Fibroblast of peridontal ligament (primary cell): ENCODE measurements at regions not wholly inside any gene's neighbourhood (a gene's known extent, or its start where the extent isn't known, plus 50 kb on each side); places are given as distances from the start of the nearest gene placed in this dataset.
A peak's percentile ranks its signal among the peaks of the same experiment; 100 is the strongest.

Experiments
- DNase-seq: peaks from one replicate; pipeline ENCODE4 v3.0.0-alpha.2; 2010; ENCODE audit errors: extremely low read depth

DNA sequence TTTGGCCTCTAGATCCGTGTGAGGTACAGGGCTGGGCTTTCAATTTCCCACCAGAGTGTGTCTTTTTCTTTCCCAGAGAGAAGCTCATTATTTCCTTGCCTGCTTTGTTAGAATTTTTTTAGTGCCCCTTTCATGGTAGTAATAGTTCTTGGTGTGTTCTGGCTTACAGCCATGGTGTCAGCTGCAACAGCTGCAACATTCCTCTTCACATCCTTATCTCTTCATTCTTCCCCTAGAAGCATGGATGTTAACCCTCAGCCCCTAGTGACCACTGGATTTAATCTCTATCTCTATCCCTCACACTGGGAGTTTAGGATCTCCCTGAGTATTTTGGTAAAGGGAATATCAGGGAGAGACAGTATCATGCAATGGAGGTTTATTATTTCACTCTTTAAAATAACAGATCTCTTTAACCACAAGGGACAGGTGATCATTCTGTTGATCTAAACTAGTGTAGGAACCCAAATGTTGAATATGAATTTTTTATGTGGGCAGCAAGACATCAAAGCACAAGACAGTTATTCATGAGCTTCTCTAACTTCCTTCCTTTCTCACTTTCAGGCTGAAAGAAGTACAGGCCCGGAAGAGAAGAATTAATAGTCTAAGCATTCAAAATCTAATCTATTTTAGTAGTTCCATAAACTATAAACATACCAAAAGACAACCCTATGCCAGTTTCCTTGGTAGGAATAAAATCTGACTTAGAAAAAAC is 160.2 kb downstream of the FAM170A start:
- DNase-seq: no peak

DNA sequence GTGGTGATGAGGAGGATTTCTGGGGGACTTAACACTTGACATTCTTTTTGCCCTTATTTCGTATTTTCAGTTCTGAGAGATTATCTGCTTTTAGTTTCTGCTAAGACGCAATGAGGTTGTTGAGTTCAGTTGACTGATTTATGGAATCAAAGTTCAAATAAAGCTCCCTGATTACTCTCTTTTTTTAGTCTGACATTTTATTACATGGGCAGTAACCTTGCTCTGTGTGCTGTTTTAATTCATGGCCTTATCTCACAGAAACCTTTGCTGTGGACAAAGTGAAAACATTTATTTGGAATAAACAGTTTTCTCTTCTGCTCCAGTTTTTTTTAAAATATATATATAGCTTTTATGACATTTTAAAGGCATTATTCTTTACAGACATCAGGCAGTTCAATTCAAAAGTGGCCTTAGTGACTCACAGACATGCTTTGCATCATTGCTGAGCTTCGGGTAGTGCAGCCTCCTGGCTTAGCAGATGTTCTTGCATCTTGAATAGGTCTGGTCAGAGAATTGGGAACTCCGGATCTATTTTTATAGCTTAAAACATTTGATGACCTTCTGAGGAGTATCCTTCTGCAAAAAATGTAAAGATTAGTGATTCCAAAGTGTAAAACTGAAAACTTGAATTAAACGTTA is 162.9 kb downstream of the FAM170A start:
- DNase-seq: no peak

DNA sequence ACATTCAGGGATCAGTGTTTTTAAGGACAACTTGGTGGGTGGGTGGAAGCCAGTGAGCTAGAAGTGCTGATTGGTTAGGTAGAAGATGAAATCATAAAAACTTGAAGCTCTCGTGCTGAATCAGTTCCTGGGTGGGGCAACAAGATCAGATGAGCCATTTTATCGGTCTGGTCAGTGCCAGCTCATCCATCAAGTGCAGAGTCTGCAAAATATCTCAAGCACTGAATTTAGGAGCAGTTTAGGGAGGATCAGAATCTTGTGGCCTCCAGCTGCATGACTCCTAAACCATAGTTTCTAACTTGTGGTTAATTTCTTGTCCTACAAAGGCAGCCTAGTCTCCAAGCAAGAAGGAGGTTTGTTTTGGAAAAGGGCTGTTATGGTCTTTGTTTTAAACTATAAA is 166.4 kb downstream of the FAM170A start:
- peak; percentile 19 for DNase-seq

DNA sequence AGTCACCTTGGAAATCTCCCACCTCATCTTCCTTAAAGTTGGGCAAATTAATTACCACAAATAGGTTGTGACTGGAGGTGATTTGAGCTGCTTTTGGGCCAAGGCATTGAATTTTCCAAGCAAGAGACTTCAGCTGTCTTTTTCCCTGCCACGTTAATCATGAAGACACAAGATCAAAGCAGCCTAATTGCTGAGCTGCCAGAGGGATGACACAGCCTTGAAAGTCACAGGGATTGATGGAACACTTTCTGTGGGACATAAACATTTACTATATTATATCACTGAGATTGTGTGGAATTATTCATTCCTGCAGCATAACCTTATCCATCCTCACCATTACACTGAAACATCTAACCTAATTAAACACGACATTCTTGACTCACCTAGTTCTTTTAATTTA is 172.2 kb downstream of the FAM170A start:
- DNase-seq: no peak

DNA sequence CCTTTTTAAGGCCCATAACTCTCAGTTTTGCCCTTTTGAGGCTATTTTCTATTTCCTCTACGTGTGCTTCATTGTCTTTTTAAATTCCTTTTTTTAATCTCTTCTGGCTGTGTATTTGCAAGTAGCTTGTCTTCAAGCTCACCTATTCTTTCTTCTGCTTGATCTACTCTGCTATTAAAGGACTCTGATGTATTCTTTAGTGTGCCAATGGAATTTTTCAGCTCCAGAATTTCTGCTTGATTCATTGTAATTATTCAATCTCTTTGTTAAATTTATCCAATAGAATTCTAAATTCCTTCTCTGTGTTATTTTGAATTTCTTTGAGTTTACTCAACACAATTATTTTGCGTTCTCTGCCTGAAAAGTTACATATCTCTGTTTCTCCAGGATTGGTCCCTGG is 178.7 kb downstream of the FAM170A start:
- DNase-seq: no peak

DNA sequence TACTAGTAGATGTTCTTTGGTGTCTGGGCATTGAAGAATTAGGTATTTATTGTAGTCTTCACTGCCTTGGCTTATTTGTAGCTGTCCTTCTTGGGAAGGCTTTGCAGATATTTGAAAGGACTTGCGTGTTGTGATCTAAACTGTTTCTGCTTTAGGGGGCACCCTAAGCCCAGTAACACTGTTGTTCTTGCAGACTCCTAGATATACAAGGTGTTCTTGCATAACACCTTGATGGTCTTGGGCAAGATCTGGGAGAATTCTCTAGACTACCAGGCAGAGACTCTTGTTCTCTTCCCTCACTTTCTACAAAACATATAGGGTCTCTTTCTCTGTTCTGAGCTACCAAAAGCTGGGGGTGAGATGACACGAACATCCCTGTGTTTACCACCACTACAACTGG is 179.1 kb downstream of the FAM170A start:
- DNase-seq: no peak

DNA sequence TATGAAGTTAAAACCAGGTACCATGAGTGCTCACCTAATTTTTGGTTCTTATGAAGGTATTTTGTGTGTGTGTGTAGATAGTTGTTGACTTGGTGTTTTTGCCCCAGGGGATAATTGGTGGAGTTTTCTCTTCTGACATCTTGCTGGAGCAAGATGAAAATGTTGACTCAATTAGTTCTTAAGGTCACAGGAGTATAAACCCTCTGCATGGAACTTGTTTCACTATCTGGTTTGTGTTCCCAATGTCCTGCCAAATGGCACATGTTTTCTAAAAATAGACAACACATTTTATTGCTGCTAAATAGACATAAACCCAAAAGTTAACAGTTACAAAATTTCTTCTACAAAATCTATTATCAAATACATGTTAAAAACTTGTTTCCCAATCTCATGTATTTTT is 180.9 kb downstream of the FAM170A start:
- no peak for DNase-seq

DNA sequence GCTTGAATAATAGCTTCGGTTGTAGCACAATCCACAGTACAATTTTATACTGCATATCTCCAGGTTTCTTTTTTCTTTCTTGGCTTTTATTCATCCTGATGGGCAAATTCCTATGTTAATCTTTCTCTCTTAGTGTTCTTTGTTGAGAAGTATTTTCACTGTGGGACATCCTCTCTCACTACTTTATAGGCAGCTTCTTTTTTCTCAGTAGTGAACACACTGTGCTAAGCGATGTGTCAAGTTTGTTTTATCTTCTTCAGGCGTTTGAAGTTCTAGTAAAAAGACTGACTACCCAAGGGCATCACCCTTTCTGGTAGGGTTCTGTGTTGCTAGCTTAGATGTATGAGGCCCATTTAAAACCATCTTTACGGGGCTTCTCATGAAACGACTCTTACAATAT is 182.1 kb downstream of the FAM170A start:
- DNase-seq: no peak

DNA sequence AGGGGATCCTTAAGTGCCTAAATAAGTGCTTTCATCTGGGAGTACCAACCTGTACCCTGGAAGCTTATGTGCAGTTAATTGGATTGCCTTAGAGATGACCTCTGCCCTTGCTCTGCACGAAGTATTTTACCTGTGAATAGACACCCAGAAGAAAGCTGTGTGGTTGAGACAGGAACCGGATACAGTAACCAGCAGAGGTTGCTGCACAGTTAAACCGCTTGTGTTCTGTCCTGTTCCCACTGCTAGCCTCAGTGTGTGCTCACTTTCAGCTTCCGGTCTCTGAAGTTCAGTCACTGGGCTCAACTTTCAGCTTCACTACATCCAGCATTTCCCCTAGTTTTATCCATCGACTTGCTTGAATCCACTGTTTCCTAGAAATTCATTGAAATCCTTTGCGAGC is 185.3 kb downstream of the FAM170A start:
- no peak for DNase-seq

DNA sequence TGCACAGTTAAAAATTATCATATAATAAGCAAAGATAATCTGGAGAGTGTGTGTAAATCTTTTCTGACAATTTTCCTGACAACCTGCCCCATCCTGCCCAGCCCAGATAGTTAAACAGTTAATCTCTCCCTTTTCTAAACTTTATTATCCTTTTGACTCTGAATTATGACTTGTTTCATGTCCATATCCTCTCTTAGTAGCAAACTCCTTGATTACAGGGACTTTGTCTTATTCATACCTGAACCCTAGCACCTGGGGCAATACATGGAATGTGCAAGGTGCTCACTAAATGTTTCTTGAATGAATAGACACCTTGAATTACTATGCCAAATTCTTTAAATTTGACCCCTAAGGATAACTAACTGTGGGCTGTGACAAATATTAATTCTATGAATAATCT is 186.7 kb downstream of the FAM170A start:
- DNase-seq: no peak

DNA sequence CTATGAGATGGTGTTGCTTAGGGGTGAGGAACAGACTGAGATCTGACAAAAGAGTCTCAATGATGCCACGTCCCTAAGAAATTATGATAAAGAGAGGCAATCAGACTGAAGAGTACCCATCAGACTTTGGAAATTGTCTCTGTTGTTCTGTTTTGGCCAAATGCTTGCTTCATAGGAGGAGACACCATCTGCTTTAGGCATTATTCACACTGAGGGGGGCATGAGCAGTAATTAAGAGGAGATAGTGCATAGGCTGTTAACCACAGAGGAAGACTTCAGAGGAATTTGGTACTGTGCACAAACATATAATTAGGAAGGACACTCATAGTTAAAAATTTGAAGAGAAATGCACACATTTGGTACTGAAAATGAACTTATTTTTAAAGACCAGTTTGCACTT is 190.7 kb downstream of the FAM170A start:
- DNase-seq: no peak

DNA sequence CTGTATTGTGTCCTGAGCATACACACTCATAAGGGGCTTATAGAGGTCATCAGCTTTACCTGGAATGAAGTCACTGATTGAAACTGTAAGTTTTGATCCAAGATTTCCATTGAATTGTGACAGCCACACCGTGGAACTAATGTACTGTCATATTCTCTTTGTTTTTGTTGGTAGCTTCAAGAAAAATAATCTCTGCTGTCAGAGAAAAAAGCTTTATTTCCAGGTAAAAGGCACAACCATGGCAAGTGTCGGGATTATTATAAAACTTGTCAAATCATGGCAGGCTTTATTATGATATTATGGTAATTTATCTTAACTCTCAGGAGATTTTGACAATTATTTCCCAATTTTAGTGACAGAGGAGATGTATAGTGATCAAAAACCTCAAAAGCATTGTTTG is 191.2 kb downstream of the FAM170A start:
- DNase-seq: no peak

DNA sequence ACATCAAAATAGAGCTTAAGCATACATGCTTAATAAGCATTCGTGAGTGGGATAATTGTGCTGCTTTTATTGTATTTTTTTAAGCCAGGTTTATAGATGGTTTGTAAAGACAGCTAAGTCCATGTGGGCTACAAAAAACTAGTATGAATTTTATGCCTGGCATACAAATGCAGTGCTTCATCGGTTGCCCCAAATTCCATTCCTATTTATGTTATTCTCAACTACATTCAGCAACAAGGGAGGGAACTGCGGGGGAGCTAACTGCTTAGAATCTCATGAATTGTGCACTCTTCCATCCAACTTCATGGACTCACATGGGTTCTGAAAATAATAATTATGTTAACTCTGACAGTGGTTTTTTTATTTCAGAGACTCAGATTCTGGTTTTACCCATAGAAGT is 199.2 kb downstream of the FAM170A start:
- peak; percentile 11 for DNase-seq

DNA sequence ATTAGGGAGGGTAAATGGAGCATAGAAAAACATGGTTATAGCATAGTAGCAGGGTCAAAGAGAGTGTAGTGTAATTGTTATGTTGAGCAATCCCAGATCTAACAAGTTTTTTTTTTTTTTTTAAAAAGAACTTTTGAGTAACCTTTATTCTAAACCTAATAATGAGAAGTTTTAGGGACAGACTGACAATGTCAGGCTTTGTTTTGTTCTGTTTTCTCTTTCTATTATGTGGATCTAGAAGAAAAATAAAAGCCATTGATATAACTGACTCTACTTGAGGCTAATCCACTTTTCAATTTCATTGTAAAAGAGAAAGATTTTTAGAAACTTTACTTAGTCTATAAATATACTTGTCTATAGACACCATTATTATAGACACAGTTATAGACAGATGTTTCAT is 200.0 kb downstream of the FAM170A start:
- no peak for DNase-seq

DNA sequence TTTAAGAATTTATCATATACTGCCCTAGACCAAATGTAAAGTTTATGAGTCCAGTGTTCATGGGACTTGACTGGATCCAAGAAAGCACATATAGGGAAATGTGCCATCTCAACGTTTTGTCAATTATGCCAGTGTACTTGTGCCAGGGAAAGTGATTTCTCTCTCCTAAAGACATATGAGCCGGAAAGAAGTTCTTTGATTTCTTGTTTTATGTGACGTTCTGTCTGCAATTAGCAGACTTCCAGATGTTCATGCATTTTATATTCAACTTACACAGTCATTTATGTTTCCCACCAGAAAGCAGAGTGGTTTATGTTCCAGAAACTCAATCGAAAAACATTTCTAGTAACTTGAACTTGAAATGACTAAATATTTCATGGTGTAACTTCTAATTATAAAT is 203.8 kb downstream of the FAM170A start:
- DNase-seq: no peak

DNA sequence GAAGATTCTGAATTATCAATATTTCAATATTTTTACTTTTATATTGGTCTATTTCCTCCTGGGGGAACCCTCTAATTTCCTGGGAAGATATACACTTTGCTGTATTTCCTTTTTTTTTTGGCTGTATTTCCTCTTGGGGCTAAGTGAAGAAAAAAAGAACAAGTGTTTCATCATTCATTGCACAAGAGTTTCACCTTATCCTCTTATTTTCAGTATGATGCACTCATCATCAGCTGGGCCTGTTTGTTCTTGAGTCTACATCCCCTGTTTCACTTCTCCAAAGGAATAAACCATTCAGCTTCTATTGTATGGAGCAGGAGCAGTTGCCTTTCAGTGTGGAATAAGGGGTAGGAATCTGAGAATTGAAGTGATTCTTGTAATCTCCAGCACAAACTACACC is 210.8 kb downstream of the FAM170A start:
- no peak for DNase-seq

DNA sequence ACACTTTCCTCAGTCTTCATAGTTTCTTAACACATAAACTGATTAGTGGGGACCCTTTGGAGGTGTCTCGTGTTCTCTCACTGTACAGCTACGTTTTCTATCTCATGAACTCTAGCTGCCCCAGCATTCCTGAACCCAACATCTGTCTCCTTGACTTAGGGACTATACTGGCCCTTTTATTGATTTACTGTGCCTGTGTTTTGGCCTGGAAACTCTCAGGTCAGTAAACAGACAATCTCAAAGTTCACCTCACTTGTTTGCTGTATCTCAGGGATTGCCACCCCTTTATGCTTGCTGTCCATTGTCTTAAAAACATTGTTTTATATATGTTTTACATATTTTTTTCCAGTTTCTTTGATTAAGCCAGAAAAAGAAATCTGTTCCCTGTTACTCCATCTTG is 222.8 kb downstream of the FAM170A start:
- DNase-seq: no peak

DNA sequence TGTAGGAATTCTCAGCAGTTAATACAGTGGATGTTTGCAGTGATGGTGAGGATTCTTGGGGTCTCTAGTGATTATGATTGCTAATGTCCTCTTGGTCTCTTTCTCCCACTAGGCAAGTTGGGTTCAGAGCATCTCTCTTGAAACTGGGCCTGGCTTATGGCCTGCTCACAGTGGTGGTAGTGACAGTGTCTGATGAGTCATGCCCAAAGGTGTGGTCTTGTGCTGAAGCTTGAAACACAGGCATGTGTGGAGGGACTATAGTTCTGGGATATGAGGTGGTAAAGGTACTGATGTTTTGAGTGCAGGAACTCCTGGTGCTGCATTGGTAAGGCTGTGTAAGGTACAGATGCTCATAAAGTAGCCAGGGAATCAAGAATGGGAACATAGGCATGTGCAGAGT is 231.1 kb downstream of the FAM170A start:
- DNase-seq: no peak

DNA sequence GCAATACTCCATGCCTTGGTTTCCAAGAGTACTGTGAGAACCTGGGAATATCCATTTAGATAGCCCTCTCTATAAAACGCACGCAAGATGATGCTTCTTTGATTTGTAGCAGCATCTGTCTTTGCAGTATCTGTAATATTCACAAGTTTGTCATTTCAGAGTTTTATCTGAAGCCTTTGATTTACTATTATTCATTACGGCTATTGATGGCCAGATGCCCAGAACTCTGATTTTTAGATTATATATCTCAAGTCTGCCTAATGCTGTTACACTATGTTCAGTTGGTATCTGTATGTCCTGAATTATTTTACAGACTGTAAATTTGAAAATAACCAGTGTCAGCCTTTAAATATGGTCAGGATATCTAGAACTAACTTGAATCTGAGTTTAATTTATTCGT is 233.3 kb downstream of the FAM170A start:
- DNase-seq: no peak

DNA sequence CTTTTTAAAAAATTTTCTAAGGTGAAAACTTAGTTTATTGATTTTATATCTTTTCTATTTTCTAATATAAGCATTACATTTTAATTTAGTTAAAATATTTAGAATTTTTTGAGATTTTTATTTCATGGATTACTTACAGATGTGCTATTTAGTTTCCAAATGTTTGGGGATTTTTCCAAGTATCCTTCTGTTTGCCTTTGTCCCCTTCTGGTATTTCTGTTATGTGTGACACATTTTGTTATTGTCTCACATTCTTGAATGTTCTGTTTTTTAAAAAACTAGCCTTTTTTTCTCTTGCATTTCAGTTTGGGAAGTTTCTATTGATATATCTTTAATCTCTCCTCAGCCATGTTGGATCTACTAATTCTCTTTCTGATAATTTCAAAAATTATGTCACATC is 234.9 kb downstream of the FAM170A start:
- DNase-seq: peak; percentile 31

DNA sequence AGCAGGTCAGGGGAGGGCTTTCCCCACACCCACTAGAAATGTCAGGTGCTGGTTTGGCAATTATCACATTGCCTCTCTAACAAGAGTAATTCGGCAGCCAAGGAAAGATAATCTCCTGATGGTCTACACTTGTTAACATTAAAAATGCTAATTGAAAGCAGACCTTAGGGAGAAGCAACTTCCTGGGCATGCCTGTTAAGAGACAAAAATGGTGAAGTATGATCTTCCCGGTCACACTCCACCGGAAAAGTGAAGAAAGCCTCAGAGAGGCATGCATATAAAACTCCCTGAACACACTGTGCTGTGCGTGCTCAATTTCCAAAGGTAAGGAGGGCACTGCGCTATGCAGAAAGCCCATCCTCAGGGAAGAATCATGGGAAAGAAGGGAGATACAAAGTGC is 244.3 kb downstream of the FAM170A start:
- DNase-seq: no peak

DNA sequence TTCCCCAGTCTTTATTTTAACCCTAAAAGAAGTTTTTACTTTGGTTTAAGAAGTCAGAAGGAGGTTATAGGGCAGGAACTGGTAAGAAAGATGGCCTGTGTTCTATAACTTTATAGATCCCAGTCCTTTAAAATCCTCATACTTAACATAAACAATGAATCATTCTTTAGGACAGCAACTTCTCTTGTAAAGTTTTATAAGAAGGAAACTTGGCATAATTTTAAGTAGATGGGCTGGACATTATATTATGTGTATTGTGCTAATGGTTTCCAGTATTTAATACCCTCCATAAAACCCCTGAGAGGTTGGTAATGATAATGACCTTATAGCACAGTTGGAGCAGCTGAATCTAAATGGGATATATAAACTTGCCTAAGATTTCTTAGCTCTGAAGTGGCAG is 247.2 kb downstream of the FAM170A start:
- no peak for DNase-seq

DNA sequence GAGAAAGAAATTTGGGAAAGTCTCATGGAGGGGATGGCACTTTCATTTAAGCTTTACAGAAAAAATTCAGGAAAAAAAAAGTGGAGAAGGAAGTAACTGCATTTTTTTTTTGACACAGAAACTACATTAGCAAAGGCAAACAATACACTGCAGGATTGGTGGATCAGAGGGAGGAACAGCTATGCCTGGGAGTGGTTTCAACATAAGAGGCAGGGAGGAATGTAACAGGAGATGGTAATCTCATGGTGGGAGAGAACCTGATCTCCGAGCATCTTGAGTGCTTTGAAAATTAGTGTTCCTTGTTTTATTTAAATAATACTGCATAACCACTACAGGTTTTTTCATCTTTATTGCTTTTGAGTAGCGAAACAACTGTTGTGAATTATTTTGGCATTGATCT is 249.4 kb downstream of the FAM170A start:
- no peak for DNase-seq

DNA sequence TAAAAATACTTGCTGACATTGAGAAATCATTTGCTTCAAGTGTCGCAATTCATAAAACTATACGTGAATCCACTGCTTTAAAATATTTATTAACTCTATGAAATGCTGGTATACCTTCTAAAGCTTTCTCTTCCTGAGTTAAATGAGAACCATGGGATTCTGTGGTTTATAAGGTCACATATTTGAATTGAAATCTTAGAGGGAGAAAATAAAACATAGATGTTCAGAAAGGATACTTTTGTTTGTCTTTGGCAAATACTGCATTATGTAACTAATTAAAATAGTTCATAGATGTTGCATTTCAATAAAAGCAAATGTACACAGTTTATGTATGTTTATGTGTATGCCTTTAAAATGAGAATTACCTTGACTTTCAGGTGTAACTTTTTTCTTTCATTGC is 250.1 kb downstream of the FAM170A start:
- no peak for DNase-seq
